SJCRH30 (cell line): ENCODE measurements at regions not wholly inside any gene's neighbourhood (a gene's known extent, or its start where the extent isn't known, plus 50 kb on each side); places are given as distances from the start of the nearest gene placed in this dataset.

ENCODE experiments used
- DNase-seq, 2 experiments: peaks; one replicate each; pipeline ENCODE4 v3.0.0-alpha.2; 2015 to 2020
- H3K27ac ChIP-seq: fragments of 250-450 bp; sonication (Bioruptor Pico); 2 replicates; pipeline ENCODE4 v1.5.1; 2020; ENCODE audit warnings: mild to moderate bottlenecking, moderate library complexity
- H3K27me3 ChIP-seq: fragments of 250-450 bp; sonication (Bioruptor Pico); 2 replicates; pipeline ENCODE4 v1.5.1; 2020; ENCODE audit warnings: mild to moderate bottlenecking, moderate library complexity
- H3K36me3 ChIP-seq: fragments of 250-450 bp; sonication (Bioruptor Pico); 2 replicates; pipeline ENCODE4 v1.5.1; 2020; ENCODE audit warnings: mild to moderate bottlenecking, moderate library complexity
- H3K4me1 ChIP-seq: fragments of 250-450 bp; sonication (Bioruptor Pico); 2 replicates; pipeline ENCODE4 v1.5.1; 2020; ENCODE audit warnings: mild to moderate bottlenecking, moderate library complexity
- H3K4me3 ChIP-seq: fragments of 250-450 bp; sonication (Bioruptor Pico); 2 replicates; pipeline ENCODE4 v1.5.1; 2020; ENCODE audit warnings: mild to moderate bottlenecking, moderate library complexity
- H3K9me3 ChIP-seq: fragments of 250-450 bp; sonication (Bioruptor Pico); replicated peaks from 2 replicates; pipeline ENCODE4 v1.5.1; 2020; ENCODE audit warnings: mild to moderate bottlenecking, moderate library complexity

DNA sequence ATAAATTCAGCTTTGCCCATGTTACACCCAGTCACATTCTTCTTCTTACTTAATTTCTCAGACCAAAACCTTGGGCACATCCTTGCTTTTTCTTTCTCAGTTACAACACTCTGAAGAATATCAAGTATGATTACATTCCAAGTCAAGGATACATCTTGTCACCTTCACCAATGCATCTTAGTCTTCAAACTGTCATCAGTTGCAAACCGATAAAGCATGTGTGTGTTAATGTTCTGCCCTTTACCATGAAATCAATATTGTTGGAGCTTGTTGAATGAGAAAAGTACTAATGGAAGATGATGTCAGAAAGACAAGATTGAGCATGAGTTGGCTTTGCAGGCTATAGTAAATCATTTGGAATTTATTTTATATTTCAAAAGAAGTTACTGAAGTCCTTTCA lies 764.6 kb downstream of the NCAM2 start:
- Histone ChIP-seq H3K4me1 (no peaks in the 10 kb centered on the region), H3K9me3 (no peaks in the 10 kb centered on the region), H3K27me3 (0 out of 2 replicates have a peak, but pooled peaks cover 3% of the 10 kb centered on the region), H3K4me3 (no peak overlapping the region), H3K27ac (no peak overlapping the region), H3K36me3 (no peaks in the 10 kb centered on the region)
- DNase-seq = no peak

DNA sequence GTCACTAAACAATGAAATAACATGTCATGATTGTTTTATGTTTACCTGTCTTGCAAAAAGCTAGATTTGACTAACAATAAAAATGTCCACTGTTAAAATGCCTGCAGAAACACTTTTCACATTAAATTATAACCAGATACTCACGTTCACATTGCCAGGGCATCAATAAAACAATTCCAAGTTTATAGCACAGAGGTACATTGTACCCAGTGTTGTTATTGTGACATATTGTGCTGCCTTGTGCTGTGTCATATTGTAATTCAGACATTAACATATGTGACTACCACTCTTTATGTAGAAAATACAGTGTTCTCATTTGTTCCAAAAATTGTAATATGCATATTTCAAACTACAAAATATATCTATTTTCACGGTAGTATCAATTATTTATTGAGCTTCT lies 766.1 kb downstream of the NCAM2 start:
- H3K27ac ChIP-seq = no peak overlapping the region
- H3K9me3 ChIP-seq = no peaks in the 10 kb centered on the region
- no peaks in the 10 kb centered on the region for H3K4me1 ChIP-seq
- no peak overlapping the region for H3K4me3 ChIP-seq
- H3K36me3 ChIP-seq = no peaks in the 10 kb centered on the region
- DNase-seq = no peak
- H3K27me3 ChIP-seq = 0 out of 2 replicates have a peak, but pooled peaks cover 3% of the 10 kb centered on the region

DNA sequence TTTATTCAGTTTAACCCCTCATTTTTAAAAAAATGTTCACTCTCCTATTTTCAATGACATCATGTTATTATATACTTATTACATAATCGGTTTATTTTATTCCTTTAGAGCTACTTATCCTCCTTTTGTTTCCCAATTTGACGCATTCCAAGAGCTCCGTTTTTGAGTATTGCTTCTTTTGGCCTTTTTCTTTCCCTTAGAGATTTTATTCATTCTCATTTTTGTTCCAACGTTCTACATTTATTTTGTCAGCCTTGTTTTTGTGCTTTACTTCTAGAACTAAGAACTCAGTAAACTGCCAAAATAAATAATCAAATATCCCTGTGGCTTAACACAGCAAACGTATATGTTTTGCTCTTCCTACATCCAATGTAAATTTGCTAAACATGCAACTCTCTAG lies 769.1 kb downstream of the NCAM2 start:
- DNase-seq = no peak
- no peak overlapping the region for H3K27ac ChIP-seq
- no peaks in the 10 kb centered on the region for H3K9me3 ChIP-seq
- H3K27me3 ChIP-seq = no peaks in the 10 kb centered on the region
- H3K4me1 ChIP-seq = no peaks in the 10 kb centered on the region
- H3K4me3 ChIP-seq = no peak overlapping the region
- no peaks in the 10 kb centered on the region for H3K36me3 ChIP-seq

- Histone ChIP-seq H3K4me3 (no peak overlapping the region), H3K27me3 (no peaks in the 10 kb centered on the region), H3K9me3 (no peaks in the 10 kb centered on the region), H3K27ac (no peak overlapping the region), H3K4me1 (no peaks in the 10 kb centered on the region), H3K36me3 (no peaks in the 10 kb centered on the region)
- DNase-seq = no peak
Observed at GRCh38 chr21:21788591-21788990, 790.4 kb downstream of the NCAM2 start.

DNA sequence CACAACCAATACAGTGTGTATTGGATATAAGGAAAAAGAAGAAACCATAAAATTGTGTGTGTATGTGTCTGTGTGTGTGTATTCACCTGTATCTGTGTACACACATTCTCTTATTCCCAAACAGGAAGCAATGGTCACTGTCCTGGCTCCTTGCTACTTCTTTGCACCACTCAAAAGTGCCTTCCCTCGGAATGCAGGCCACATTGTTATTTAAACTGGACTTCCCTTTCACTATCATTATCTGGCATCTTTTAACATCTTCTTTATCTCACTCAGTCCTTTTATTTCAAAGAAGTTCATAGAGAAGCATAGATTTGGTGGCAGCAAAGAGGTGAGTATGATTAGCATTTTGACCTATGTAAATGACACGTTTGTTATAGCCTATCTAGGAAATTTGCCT lies 803.7 kb downstream of the NCAM2 start:
- Histone ChIP-seq H3K9me3 (no peaks in the 10 kb centered on the region), H3K27ac (no peak overlapping the region), H3K27me3 (no peaks in the 10 kb centered on the region), H3K4me3 (no peak overlapping the region), H3K36me3 (no peaks in the 10 kb centered on the region), H3K4me1 (no peaks in the 10 kb centered on the region)
- no peak for DNase-seq

GRCh38 chr21:21806711-21807597 lies 808.7 kb downstream of the NCAM2 start:
- no peak overlapping the region for H3K27ac ChIP-seq
- no peaks in the 10 kb centered on the region for H3K36me3 ChIP-seq
- H3K27me3 ChIP-seq = no peaks in the 10 kb centered on the region
- H3K9me3 ChIP-seq = no peaks in the 10 kb centered on the region
- no peak overlapping the region for H3K4me3 ChIP-seq
- H3K4me1 ChIP-seq = no peaks in the 10 kb centered on the region
- no peak for DNase-seq

DNA sequence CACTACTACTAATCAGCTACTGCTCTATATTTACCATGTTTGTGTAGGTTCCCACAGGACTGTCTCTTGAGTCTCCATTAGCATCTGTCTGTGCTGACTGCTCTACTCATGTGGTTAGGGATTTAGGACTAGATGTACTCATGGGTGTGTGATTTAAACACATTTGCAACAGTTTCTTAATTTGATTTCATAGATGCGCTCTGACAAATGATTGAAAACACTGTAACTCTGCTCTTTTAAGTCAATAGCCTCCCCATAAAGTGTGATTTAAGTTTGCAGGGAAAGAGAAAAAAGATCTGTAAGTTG lies 809.3 kb downstream of the NCAM2 start:
- Histone ChIP-seq H3K36me3 (no peaks in the 10 kb centered on the region), H3K4me1 (no peaks in the 10 kb centered on the region), H3K27ac (no peak overlapping the region), H3K4me3 (no peak overlapping the region), H3K27me3 (no peaks in the 10 kb centered on the region), H3K9me3 (no peaks in the 10 kb centered on the region)
- DNase-seq = no peak

DNA sequence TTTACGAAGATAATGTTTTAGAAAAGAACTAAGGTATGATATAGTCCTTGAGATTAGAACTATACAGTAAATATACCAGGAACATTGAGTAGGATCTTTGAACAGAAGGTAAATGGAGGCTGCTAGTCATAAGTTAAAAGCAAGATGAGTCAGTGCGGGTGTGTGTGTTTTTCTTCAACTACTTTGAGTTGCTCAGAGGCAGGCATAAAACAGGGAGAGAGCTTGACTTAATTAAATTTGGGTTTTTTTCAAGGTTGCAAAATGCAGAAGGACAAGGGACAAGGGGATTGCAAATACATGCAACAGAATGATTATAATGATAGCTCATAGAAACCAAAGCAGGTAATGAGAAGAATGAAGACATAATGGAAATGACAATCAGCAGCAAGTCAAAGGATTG lies 815.1 kb downstream of the NCAM2 start:
- no peak overlapping the region for H3K27ac ChIP-seq
- H3K9me3 ChIP-seq = no peaks in the 10 kb centered on the region
- no peaks in the 10 kb centered on the region for H3K27me3 ChIP-seq

DNA sequence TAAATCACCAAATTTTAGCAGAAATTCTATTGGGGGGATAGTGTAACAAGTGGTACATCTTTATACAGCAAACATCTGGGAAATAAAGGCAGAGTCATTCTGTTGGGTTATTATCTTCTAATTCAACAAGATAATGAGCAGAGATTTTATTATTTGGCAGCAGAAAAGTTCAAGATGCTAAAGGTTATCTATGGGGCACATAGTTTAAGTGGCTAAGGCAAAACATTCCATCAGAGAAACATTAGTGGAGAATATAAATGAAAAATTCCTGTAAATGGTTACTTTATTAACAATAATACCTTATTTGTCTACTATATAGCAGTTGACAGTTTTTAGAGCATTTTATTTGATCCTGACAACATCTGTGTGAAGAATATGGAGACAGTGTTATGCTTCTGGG lies 815.7 kb downstream of the NCAM2 start:
- DNase-seq = no peak
- Histone ChIP-seq H3K9me3 (no peaks in the 10 kb centered on the region), H3K4me1 (no peaks in the 10 kb centered on the region), H3K27ac (no peak overlapping the region), H3K36me3 (no peaks in the 10 kb centered on the region), H3K27me3 (no peaks in the 10 kb centered on the region), H3K4me3 (no peak overlapping the region)

More for the DNA sequence above, 815.1 kb downstream of the NCAM2 start:
- Histone ChIP-seq H3K4me3 (no peak overlapping the region), H3K36me3 (no peaks in the 10 kb centered on the region), H3K4me1 (no peaks in the 10 kb centered on the region)
- DNase-seq = no peak

- Histone ChIP-seq H3K9me3 (no peaks in the 10 kb centered on the region), H3K36me3 (no peaks in the 10 kb centered on the region), H3K4me1 (no peaks in the 10 kb centered on the region), H3K27ac (no peak overlapping the region), H3K27me3 (no peaks in the 10 kb centered on the region), H3K4me3 (no peak overlapping the region)
- DNase-seq = no peak
Observed at GRCh38 chr21:21816778-21817177, 818.6 kb downstream of the NCAM2 start.

DNA sequence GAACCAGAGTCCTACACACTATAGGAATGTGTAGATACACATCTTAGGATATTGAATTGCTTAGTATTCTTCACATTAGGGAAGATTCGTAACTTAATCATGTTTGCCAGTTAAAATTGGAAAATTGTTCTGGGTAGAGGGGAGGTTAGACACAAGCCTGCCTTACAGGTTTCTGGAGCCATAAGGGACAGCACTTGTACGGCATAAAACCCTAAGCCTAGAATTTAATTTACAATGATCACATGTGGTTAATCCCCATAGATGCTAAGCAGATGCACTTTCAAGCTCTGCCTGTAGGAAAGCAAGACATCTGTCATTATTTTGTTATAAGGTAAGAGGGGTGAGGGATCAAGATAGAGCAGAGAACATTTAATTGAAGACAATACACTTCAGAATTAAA lies 820.7 kb downstream of the NCAM2 start:
- Histone ChIP-seq H3K36me3 (no peaks in the 10 kb centered on the region), H3K4me1 (no peaks in the 10 kb centered on the region), H3K27ac (no peak overlapping the region), H3K27me3 (no peaks in the 10 kb centered on the region), H3K9me3 (no peaks in the 10 kb centered on the region), H3K4me3 (no peak overlapping the region)
- DNase-seq = no peak

GRCh38 chr21:21828130-21828529 lies 829.9 kb downstream of the NCAM2 start:
- no peak for DNase-seq
- H3K27me3 ChIP-seq = no peaks in the 10 kb centered on the region
- H3K36me3 ChIP-seq = no peaks in the 10 kb centered on the region
- H3K4me3 ChIP-seq = no peak overlapping the region
- no peak overlapping the region for H3K27ac ChIP-seq
- H3K4me1 ChIP-seq = no peaks in the 10 kb centered on the region
- no peaks in the 10 kb centered on the region for H3K9me3 ChIP-seq

DNA sequence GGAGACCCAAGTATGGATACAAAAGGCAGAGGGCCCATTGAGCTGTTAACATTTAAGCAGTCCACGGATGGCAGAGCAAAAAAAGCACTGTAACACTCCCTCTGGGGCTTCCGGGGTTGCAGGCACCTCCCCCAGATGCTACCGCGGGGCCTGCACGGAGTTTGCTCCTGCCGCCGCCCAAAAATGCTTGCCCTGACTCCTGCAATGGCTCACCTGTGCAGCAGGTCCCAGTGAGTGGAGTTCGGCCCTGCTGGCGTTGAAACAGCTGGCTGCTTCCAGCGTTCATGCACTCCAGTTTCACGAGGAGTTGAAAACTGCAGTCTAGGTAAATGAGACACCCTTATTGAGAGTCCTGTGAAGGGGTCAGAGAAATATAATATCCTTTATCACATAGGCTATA lies 832.8 kb downstream of the NCAM2 start:
- no peak for DNase-seq
- no peaks in the 10 kb centered on the region for H3K36me3 ChIP-seq
- no peak overlapping the region for H3K27ac ChIP-seq
- H3K27me3 ChIP-seq = no peaks in the 10 kb centered on the region
- H3K9me3 ChIP-seq = no peaks in the 10 kb centered on the region
- H3K4me3 ChIP-seq = no peak overlapping the region
- no peaks in the 10 kb centered on the region for H3K4me1 ChIP-seq

GRCh38 chr21:21845901-21846300 lies 847.7 kb downstream of the NCAM2 start:
- Histone ChIP-seq H3K27me3 (no peaks in the 10 kb centered on the region), H3K9me3 (no peaks in the 10 kb centered on the region), H3K4me3 (no peak overlapping the region), H3K36me3 (no peaks in the 10 kb centered on the region), H3K4me1 (no peaks in the 10 kb centered on the region), H3K27ac (no peak overlapping the region)
- no peak for DNase-seq

GRCh38 chr21:21851205-21851604 lies 853.0 kb downstream of the NCAM2 start:
- H3K27me3 ChIP-seq = no peaks in the 10 kb centered on the region; the same call in 1 of the 2 replicates
- H3K27ac ChIP-seq = no peak overlapping the region
- H3K9me3 ChIP-seq = no peaks in the 10 kb centered on the region
- no peaks in the 10 kb centered on the region for H3K36me3 ChIP-seq
- no peak overlapping the region for H3K4me3 ChIP-seq
- H3K4me1 ChIP-seq = no peaks in the 10 kb centered on the region
- DNase-seq = no peak

GRCh38 chr21:21851657-21852056 lies 853.4 kb downstream of the NCAM2 start:
- Histone ChIP-seq H3K27me3 (no peaks in the 10 kb centered on the region; the same call in 1 of the 2 replicates), H3K36me3 (no peaks in the 10 kb centered on the region), H3K9me3 (no peaks in the 10 kb centered on the region), H3K4me3 (no peak overlapping the region), H3K27ac (no peak overlapping the region), H3K4me1 (no peaks in the 10 kb centered on the region)
- DNase-seq = no peak
